ENCODE measurements at regions not wholly inside any gene's neighbourhood (a gene's known extent, or its start where the extent isn't known, plus 50 kb on each side); places are given as distances from the start of the nearest gene placed in this dataset.
A peak's percentile ranks its signal among the peaks of the same experiment; 100 is the strongest.

DNA sequence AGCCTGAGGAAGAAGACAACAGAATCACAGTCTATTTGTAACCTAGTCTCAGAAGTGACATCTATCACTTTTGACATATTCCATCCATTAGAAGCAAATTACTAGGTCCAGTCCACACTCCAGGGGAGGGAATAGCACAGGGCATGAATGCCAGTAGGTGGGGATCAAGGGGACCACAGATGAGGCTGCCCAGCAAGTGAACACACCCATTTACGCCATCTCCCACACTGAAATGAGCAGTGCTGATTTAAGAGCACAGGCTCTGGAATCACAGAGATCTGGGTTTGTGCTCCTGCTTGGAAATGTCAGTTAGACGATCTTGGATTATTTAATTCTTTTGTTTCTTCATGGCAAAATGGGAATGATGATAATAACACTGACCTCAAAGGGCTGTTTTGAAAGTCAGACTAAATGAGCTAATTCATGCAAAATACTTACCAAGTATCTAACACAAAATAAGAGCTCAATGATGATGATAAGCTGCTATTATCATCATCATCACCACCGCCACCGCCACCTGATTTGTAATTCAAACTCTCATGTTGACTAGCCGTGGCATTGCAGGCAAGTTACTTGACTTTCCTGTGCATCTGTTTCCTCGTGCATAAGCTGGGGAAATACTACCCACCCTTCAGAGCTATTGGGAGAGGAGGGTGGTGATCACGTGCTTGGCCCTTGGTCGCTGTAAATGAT lies 138.9 kb upstream of the KLF14 start:
- TF ChIP-seq, protein P1, sequence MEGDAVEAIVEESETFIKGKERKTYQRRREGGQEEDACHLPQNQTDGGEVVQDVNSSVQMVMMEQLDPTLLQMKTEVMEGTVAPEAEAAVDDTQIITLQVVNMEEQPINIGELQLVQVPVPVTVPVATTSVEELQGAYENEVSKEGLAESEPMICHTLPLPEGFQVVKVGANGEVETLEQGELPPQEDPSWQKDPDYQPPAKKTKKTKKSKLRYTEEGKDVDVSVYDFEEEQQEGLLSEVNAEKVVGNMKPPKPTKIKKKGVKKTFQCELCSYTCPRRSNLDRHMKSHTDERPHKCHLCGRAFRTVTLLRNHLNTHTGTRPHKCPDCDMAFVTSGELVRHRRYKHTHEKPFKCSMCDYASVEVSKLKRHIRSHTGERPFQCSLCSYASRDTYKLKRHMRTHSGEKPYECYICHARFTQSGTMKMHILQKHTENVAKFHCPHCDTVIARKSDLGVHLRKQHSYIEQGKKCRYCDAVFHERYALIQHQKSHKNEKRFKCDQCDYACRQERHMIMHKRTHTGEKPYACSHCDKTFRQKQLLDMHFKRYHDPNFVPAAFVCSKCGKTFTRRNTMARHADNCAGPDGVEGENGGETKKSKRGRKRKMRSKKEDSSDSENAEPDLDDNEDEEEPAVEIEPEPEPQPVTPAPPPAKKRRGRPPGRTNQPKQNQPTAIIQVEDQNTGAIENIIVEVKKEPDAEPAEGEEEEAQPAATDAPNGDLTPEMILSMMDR (IDR thresholded peaks at IDR 0.05; ENCODE audit: extremely low read depth in 1 of 2, insufficient read depth in 1 of 2, low read depth in 1 of 2, low read length in 2 of 2): no peak
- peak; percentile 64 for TF ChIP-seq POLR2A (IDR thresholded peaks at IDR 0.05; ENCODE audit: low read depth, low read length)
- TF ChIP-seq POLR2AphosphoS5 (IDR thresholded peaks at IDR 0.05; ENCODE audit: insufficient read depth, low read depth, low read length): peak; percentile 61
- TF ChIP-seq, protein P2, sequence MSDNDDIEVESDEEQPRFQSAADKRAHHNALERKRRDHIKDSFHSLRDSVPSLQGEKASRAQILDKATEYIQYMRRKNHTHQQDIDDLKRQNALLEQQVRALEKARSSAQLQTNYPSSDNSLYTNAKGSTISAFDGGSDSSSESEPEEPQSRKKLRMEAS (IDR thresholded peaks at IDR 0.05; ENCODE audit: insufficient read depth, insufficient read length): no peak
